GM23338 (cell line): ENCODE measurements at regions not wholly inside any gene's neighbourhood (a gene's known extent, or its start where the extent isn't known, plus 50 kb on each side); places are given as distances from the start of the nearest gene placed in this dataset.

Experiments
- EZH2 ChIP-seq: fragments of 200-600 bp; sonication (generic); IDR thresholded peaks from one replicate; pipeline ENCODE4 v1.8.0; 2017; ENCODE audit warnings: antibody characterized with exemption, mild to moderate bottlenecking, low read depth; ENCODE audit not compliant: unreplicated experiment
- JUNB ChIP-seq: IDR thresholded peaks from one replicate; pipeline ENCODE4 v1.6.1; 2016; ENCODE audit warnings: antibody characterized with exemption; ENCODE audit not compliant: unreplicated experiment
- POLR2AphosphoS5 ChIP-seq: IDR thresholded peaks from 2 replicates; pipeline ENCODE4 v1.6.1; 2016; ENCODE audit warnings: antibody characterized with exemption, low read depth
- STAT1 ChIP-seq: IDR thresholded peaks from one replicate; pipeline ENCODE4 v1.6.1; 2016; ENCODE audit warnings: antibody characterized with exemption; ENCODE audit not compliant: unreplicated experiment
- TF ChIP-seq, protein P1 (sequence below), 2 experiments: fragments of 200-600 bp in 1 of 2; sonication (generic) in 1 of 2; conservative IDR thresholded peaks; 2 replicates each; pipeline versions ENCODE4 v1.5.1 to v1.6.1; 2016 to 2017; ENCODE audit warnings: antibody characterized with exemption in 2 of 2, low read depth in 2 of 2, mild to moderate bottlenecking in 2 of 2, moderate library complexity in 1 of 2
- TF ChIP-seq, protein P2 (sequence below): IDR thresholded peaks from 2 replicates; pipeline ENCODE4 v1.6.1; 2016; ENCODE audit warnings: antibody characterized with exemption

DNA sequence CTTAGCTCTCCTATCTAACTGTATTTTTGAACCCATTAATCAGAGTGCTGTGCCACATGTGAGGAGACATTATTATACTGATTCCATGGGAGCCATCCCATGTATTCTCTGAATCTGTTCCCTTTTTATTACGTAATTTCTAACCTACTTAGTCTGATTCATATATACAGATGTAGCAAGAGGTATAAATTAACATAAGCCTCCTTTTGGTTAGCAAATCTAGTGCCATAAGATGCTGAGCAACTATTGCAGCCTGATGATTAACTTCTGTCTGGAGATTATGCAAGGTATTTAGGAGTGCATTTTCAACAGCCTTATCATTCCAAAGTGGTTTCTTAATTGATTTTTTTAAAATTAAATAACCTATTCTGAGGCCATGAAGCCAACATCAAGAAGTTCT, 80.2 kb upstream of the EPCAM start:
- TF ChIP-seq, protein P1, sequence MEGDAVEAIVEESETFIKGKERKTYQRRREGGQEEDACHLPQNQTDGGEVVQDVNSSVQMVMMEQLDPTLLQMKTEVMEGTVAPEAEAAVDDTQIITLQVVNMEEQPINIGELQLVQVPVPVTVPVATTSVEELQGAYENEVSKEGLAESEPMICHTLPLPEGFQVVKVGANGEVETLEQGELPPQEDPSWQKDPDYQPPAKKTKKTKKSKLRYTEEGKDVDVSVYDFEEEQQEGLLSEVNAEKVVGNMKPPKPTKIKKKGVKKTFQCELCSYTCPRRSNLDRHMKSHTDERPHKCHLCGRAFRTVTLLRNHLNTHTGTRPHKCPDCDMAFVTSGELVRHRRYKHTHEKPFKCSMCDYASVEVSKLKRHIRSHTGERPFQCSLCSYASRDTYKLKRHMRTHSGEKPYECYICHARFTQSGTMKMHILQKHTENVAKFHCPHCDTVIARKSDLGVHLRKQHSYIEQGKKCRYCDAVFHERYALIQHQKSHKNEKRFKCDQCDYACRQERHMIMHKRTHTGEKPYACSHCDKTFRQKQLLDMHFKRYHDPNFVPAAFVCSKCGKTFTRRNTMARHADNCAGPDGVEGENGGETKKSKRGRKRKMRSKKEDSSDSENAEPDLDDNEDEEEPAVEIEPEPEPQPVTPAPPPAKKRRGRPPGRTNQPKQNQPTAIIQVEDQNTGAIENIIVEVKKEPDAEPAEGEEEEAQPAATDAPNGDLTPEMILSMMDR (conservative IDR thresholded peaks at IDR 0.05; ENCODE audit: low read depth in 2 of 2) = no peak
- TF ChIP-seq POLR2AphosphoS5 = no peak
- no peak for TF ChIP-seq STAT1
- no peak for TF ChIP-seq JUNB
- TF ChIP-seq EZH2 = no peak
- TF ChIP-seq, protein P2, sequence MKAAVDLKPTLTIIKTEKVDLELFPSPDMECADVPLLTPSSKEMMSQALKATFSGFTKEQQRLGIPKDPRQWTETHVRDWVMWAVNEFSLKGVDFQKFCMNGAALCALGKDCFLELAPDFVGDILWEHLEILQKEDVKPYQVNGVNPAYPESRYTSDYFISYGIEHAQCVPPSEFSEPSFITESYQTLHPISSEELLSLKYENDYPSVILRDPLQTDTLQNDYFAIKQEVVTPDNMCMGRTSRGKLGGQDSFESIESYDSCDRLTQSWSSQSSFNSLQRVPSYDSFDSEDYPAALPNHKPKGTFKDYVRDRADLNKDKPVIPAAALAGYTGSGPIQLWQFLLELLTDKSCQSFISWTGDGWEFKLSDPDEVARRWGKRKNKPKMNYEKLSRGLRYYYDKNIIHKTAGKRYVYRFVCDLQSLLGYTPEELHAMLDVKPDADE = no peak
